MM.1S (cell line): ENCODE measurements at regions not wholly inside any gene's neighbourhood (a gene's known extent, or its start where the extent isn't known, plus 50 kb on each side); places are given as distances from the start of the nearest gene placed in this dataset.

ENCODE experiments used
- EZH2 ChIP-seq: fragments of 300-600 bp; sonication (generic); optimal IDR thresholded peaks from 2 replicates; pipeline ENCODE3; 2017; ENCODE audit warnings: low read depth, mild to moderate bottlenecking, antibody characterized with exemption, low read length, mixed read lengths
- TF ChIP-seq, protein P1 (sequence below): fragments of 300-600 bp; sonication (generic); IDR thresholded peaks from 2 replicates; pipeline ENCODE4 v1.5.1; 2016; ENCODE audit warnings: antibody characterized with exemption, low read length, mixed read lengths

DNA sequence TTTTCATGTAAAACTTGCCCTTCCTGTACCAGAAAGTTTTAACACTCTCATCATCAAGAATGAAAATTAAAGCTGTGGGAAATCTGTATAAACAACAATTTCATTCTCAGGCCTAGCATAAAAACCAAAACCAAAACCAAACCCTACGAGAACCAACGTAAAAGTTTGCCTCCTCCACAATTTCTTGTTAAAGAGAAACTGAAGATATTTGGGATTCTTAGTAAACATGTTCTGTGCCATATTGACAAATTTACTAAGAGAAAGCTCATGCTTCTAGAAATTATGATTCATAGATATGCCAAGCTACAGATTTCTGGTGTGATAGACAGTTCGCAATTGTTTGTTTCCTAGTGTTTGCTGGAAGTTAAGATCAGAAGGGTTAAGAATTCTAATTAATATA, 801.0 kb upstream of the NUDT12 start:
- TF ChIP-seq, protein P1, sequence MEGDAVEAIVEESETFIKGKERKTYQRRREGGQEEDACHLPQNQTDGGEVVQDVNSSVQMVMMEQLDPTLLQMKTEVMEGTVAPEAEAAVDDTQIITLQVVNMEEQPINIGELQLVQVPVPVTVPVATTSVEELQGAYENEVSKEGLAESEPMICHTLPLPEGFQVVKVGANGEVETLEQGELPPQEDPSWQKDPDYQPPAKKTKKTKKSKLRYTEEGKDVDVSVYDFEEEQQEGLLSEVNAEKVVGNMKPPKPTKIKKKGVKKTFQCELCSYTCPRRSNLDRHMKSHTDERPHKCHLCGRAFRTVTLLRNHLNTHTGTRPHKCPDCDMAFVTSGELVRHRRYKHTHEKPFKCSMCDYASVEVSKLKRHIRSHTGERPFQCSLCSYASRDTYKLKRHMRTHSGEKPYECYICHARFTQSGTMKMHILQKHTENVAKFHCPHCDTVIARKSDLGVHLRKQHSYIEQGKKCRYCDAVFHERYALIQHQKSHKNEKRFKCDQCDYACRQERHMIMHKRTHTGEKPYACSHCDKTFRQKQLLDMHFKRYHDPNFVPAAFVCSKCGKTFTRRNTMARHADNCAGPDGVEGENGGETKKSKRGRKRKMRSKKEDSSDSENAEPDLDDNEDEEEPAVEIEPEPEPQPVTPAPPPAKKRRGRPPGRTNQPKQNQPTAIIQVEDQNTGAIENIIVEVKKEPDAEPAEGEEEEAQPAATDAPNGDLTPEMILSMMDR: no peak
- no peak for TF ChIP-seq EZH2
